ENCODE measurements at regions not wholly inside any gene's neighbourhood (a gene's known extent, or its start where the extent isn't known, plus 50 kb on each side); places are given as distances from the start of the nearest gene placed in this dataset.

DNA sequence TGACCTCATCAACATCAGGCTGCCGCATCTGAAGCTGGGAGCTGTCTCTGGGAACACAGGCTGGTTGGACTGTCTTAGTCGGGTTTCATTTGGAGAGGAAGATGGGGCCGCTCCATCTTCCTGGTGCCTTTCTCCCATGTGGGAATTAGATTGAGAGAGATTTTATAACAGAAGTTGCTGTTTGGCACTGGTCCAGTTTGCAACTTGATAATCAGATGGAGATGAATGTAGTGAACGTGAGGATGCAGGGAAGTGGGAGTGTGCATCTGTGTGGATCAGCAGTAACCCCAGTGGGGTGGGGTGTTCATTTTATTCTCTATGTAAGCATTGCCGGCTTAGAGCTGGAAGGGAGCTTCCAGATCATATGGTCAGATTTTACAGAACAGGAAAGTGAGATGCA lies 250.9 kb downstream of the DCDC2C start:
- TF ChIP-seq, protein P1, sequence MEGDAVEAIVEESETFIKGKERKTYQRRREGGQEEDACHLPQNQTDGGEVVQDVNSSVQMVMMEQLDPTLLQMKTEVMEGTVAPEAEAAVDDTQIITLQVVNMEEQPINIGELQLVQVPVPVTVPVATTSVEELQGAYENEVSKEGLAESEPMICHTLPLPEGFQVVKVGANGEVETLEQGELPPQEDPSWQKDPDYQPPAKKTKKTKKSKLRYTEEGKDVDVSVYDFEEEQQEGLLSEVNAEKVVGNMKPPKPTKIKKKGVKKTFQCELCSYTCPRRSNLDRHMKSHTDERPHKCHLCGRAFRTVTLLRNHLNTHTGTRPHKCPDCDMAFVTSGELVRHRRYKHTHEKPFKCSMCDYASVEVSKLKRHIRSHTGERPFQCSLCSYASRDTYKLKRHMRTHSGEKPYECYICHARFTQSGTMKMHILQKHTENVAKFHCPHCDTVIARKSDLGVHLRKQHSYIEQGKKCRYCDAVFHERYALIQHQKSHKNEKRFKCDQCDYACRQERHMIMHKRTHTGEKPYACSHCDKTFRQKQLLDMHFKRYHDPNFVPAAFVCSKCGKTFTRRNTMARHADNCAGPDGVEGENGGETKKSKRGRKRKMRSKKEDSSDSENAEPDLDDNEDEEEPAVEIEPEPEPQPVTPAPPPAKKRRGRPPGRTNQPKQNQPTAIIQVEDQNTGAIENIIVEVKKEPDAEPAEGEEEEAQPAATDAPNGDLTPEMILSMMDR (IDR thresholded peaks at IDR 0.05; ENCODE audit: insufficient read depth, low read length, poor library complexity, severe bottlenecking) = no peak
- H3K27me3 ChIP-seq (ENCODE audit: control insufficient read depth, insufficient read depth, low read length) = no peaks in the 10 kb centered on the region
- H3K4me3 ChIP-seq (ENCODE audit: low read depth, low read length) = no peak overlapping the region
- H3K36me3 ChIP-seq (ENCODE audit: control insufficient read depth, insufficient read depth, low read length) = no peaks in the 10 kb centered on the region
- no peak for DNase-seq (ENCODE audit: low read depth)

DNA sequence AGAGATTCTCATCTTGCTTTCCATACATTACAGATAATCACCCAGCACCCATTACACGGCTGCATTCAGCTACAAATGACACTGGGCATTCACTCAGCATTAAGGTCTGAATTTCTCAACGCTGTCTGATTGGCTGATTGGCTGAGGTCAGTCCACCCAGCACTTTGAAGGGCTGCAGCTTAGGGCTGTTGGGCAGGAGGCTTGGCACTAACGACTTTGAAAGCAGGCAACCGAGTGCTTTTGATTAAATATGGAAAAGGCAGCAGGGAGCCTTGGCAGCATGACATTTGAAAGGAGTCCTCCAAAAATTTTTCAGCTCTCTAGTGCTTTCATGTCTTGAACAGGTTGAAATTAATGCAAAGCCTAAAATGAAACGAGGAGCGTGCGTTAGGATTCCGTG lies 253.0 kb downstream of the DCDC2C start:
- no peak overlapping the region for H3K4me3 ChIP-seq (ENCODE audit: low read depth, low read length)
- DNase-seq (ENCODE audit: low read depth) = no peak
- H3K36me3 ChIP-seq (ENCODE audit: control insufficient read depth, insufficient read depth, low read length) = no peaks in the 10 kb centered on the region
- TF ChIP-seq, protein P1 (IDR thresholded peaks at IDR 0.05; ENCODE audit: insufficient read depth, low read length, poor library complexity, severe bottlenecking) = no peak
- no peaks in the 10 kb centered on the region for H3K27me3 ChIP-seq (ENCODE audit: control insufficient read depth, insufficient read depth, low read length)

DNA sequence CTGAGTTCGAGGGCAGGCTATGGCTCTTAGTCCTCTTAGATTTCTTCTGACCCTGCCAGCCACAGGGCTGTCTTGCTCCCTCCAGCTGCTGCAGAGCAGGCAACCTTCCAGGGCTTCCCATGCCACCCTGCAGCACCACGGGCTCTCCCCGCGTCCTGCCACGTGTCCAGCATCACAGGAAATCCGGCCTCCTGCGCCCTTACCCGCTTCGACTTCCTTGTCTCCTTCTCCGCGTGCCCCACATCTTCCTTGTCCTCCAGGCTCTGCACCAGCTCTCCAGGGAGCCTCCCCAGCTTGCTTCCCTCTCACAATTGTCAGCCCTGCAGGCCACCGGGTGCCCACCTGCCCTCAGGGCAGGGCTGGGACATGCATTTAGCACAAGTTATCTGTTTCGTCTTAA lies 253.5 kb downstream of the DCDC2C start:
- Histone ChIP-seq H3K36me3 (ENCODE audit: control insufficient read depth, insufficient read depth, low read length) (no peaks in the 10 kb centered on the region), H3K27me3 (ENCODE audit: control insufficient read depth, insufficient read depth, low read length) (no peaks in the 10 kb centered on the region), H3K4me3 (ENCODE audit: low read depth, low read length) (no peak overlapping the region)
- no peak for DNase-seq (ENCODE audit: low read depth)
- TF ChIP-seq, protein P1 (IDR thresholded peaks at IDR 0.05; ENCODE audit: insufficient read depth, low read length, poor library complexity, severe bottlenecking) = no peak

DNA sequence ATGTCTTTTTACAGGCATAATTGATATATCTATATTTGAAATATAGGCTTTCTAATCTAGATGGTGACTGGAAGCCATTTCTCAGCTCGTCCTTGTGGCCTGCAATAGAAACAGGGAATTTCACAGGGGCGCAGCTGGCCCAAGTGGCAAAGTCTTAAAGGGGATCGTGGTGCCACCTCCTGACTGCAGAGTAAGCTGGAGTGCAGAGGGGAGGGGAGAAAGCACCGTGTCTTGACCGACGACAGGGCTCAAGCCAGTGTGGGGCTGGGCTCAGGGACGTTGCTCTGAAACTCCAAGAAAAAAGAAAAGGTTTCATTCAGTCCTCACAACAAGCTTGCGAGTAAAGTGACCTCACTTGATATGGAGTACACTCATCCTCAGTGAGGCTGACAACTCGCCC lies 255.1 kb downstream of the DCDC2C start:
- Histone ChIP-seq H3K36me3 (ENCODE audit: control insufficient read depth, insufficient read depth, low read length) (no peaks in the 10 kb centered on the region), H3K27me3 (ENCODE audit: control insufficient read depth, insufficient read depth, low read length) (no peaks in the 10 kb centered on the region), H3K4me3 (ENCODE audit: low read depth, low read length) (no peak overlapping the region)
- TF ChIP-seq, protein P1 (IDR thresholded peaks at IDR 0.05; ENCODE audit: insufficient read depth, low read length, poor library complexity, severe bottlenecking) = no peak
- DNase-seq (ENCODE audit: low read depth) = no peak

DNA sequence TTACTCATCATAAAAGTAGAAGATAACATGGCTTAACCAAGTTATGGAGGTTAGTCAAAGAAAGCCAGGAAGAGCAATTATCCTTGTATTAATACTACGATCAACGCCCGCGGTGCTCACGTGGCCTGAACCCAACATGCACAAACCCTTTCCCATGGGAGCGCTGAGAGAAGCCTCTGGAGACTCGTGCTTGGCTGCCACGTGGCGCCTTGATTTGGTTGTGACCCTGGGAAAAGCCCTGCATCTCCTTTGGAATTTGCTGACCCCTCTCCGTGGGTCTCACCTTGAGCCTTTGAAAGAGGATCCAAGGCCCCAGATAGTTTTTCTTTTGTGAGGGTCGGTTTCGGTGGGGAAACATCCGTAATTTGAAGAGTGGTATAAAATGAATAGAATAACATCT lies 255.6 kb downstream of the DCDC2C start:
- Histone ChIP-seq H3K4me3 (ENCODE audit: low read depth, low read length) (no peak overlapping the region), H3K27me3 (ENCODE audit: control insufficient read depth, insufficient read depth, low read length) (no peaks in the 10 kb centered on the region), H3K36me3 (ENCODE audit: control insufficient read depth, insufficient read depth, low read length) (no peaks in the 10 kb centered on the region)
- TF ChIP-seq, protein P1 (IDR thresholded peaks at IDR 0.05; ENCODE audit: insufficient read depth, low read length, poor library complexity, severe bottlenecking) = no peak
- DNase-seq (ENCODE audit: low read depth) = no peak

DNA sequence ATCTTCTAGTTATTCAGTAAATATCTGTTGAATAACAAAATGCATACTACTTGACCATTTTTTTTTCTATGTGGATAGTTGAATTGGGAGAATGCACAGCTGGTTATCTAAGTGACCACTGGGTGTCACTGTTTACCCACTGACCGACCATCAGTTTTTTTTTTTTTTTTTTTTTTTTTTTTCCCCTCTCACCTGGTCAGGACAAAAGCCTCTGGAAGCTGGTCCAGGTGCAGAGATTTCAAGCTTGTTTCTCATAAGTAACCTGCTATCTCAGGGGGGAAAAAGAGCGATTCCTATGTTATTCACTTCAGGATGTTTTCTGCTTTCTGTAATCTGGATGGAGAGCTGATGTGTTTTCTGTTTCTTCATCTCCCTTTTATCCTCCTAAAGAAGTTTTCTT lies 256.0 kb downstream of the DCDC2C start:
- no peak for DNase-seq (ENCODE audit: low read depth)
- no peaks in the 10 kb centered on the region for H3K27me3 ChIP-seq (ENCODE audit: control insufficient read depth, insufficient read depth, low read length)
- no peak overlapping the region for H3K4me3 ChIP-seq (ENCODE audit: low read depth, low read length)
- TF ChIP-seq, protein P1 (IDR thresholded peaks at IDR 0.05; ENCODE audit: insufficient read depth, low read length, poor library complexity, severe bottlenecking) = peak; percentile 73
- H3K36me3 ChIP-seq (ENCODE audit: control insufficient read depth, insufficient read depth, low read length) = no peaks in the 10 kb centered on the region
